GM12878 (cell line): ENCODE measurements at regions not wholly inside any gene's neighbourhood (a gene's known extent, or its start where the extent isn't known, plus 50 kb on each side); places are given as distances from the start of the nearest gene placed in this dataset.

Experiments
- ATAC-seq: fragments of 200-7000 bp; cut with Tn5 transposase; 3 replicates; pipeline ENCODE4 v1.9.1; 2020; ENCODE audit warnings: mild to moderate bottlenecking, moderate library complexity
- BruUV-seq: library from RNA; stranded (reverse); fragments of 400-500 nt; replicated peaks from 2 replicates; lab custom pipeline; 2021; lab: Mats Ljungman, UMichigan
- CTCF ChIA-PET: fragments of 300-600 bp; sonication (Branson Sonifier 250); formaldehyde crosslinking; extraction: SDS; loops from one replicate; lab custom pipeline; 2021; ENCODE audit warnings: inconsistent platforms; lab: Yijun Ruan, JAX
- POLR2A ChIA-PET: fragments of 350-600 bp; formaldehyde crosslinking; extraction: SDS; loops from one replicate; lab custom pipeline; 2021; ENCODE audit warnings: inconsistent platforms; lab: Charles Lee
- RAD21 ChIA-PET: fragments of 300-600 bp; sonication (Branson Sonifier 250); formaldehyde crosslinking; loops from one replicate; lab custom pipeline; 2023; ENCODE audit warnings: antibody characterized with exemption; ENCODE audit not compliant: unreplicated experiment; lab: Charles Lee
- SMC1A ChIA-PET: fragments of 300-600 bp; sonication (Branson Sonifier 250); formaldehyde crosslinking; loops from one replicate; lab custom pipeline; 2023; ENCODE audit not compliant: unreplicated experiment, uncharacterized antibody; lab: Charles Lee
- DNase-seq: peaks from one replicate; pipeline ENCODE4 v3.0.0-alpha.2; 2011; ENCODE audit warnings: low read depth, low spot score
- FAIRE-seq: peaks from 3 replicates; lab custom pipeline; 2011; peaks lifted over from hg19 to GRCh38; lab: Jason Lieb, UNC
- H2AFZ ChIP-seq: 2 replicates; pipeline ENCODE4 v1.6.0; 2011; ENCODE audit warnings: low read depth, low read length, control low read depth; ENCODE audit not compliant: control insufficient read depth
- H3K27ac ChIP-seq: 2 replicates; pipeline ENCODE4 v1.5.1; 2011; ENCODE audit warnings: control low read depth; ENCODE audit not compliant: control insufficient read depth, insufficient read depth
- H3K27me3 ChIP-seq, 2 experiments: replicated peaks in 1 of 2; 2 replicates each; pipeline versions ENCODE4 v1.6.0 to v1.6.1; 2011; ENCODE audit warnings: low read length in 1 of 2; ENCODE audit not compliant: control insufficient read depth in 2 of 2, insufficient read depth in 2 of 2
- H3K36me3 ChIP-seq, 2 experiments: 2 replicates each; pipeline ENCODE4 v1.5.1; 2011; ENCODE audit warnings: low read length in 1 of 2; ENCODE audit not compliant: control insufficient read depth in 2 of 2, insufficient read depth in 2 of 2
- H3K4me1 ChIP-seq: 2 replicates; pipeline ENCODE4 v1.6.1; 2011; ENCODE audit warnings: mild to moderate bottlenecking, low read length, moderate library complexity, mixed read lengths; ENCODE audit not compliant: control insufficient read depth, insufficient read depth
- H3K4me2 ChIP-seq: 2 replicates; pipeline ENCODE4 v1.6.0; 2011; ENCODE audit warnings: control low read depth; ENCODE audit not compliant: control insufficient read depth, insufficient read depth
- H3K4me3 ChIP-seq: fragments of 200-600 bp; sonication (generic); 2 replicates; pipeline ENCODE4 v1.5.1; 2016
- H3K79me2 ChIP-seq: 2 replicates; pipeline ENCODE4 v1.6.0; 2011; ENCODE audit warnings: low read length; ENCODE audit not compliant: control insufficient read depth, insufficient read depth
- H3K9ac ChIP-seq: 2 replicates; pipeline ENCODE4 v1.8.0; 2011; ENCODE audit warnings: low read length, control low read depth, mixed read lengths; ENCODE audit not compliant: control insufficient read depth, insufficient read depth
- H3K9me3 ChIP-seq: replicated peaks from 3 replicates; pipeline ENCODE4 v1.5.1; 2011; ENCODE audit warnings: mild to moderate bottlenecking, low read length; ENCODE audit not compliant: control insufficient read depth, insufficient read depth
- H4K20me1 ChIP-seq: 2 replicates; pipeline ENCODE4 v1.6.0; 2011; ENCODE audit not compliant: control insufficient read depth, insufficient read depth
- MEF2A ChIP-seq: IDR thresholded peaks from 2 replicates; pipeline ENCODE4 v1.6.1; 2011; ENCODE audit warnings: low read depth, mild to moderate bottlenecking, low read length, moderate library complexity; ENCODE audit not compliant: insufficient read depth
- MYB ChIP-seq: fragments of 150-350 bp; IDR thresholded peaks from 2 replicates; pipeline ENCODE4 v1.6.1; 2014; ENCODE audit warnings: mild to moderate bottlenecking, low read depth, low read length, borderline replicate concordance
- NBN ChIP-seq: fragments of 450-650 bp; IDR thresholded peaks from 2 replicates; pipeline ENCODE4 v1.6.1; 2016
- SPI1 ChIP-seq: IDR thresholded peaks from 2 replicates; pipeline ENCODE4 v1.6.1; 2011; ENCODE audit warnings: low read depth, mild to moderate bottlenecking, low read length, moderate library complexity, borderline replicate concordance; ENCODE audit not compliant: insufficient read depth
- ZNF207 ChIP-seq: fragments of 450-650 bp; IDR thresholded peaks from 2 replicates; pipeline ENCODE4 v1.6.1; 2014; ENCODE audit warnings: antibody characterized with exemption, mild to moderate bottlenecking, borderline replicate concordance
- ZNF24 ChIP-seq: fragments of 450-650 bp; IDR thresholded peaks from 2 replicates; pipeline ENCODE4 v1.6.1; 2017; ENCODE audit warnings: antibody characterized with exemption, mild to moderate bottlenecking
- ZNF622 ChIP-seq: fragments of 450-650 bp; IDR thresholded peaks from 2 replicates; pipeline ENCODE4 v1.6.1; 2017; ENCODE audit warnings: mild to moderate bottlenecking, inconsistent platforms
- WGBS: methylation state at CpG from one replicate; pipeline ENCODE4 v1.1.6; 2016; ENCODE audit warnings: low lambda C conversion rate; ENCODE audit not compliant: insufficient replicate concordance, insufficient coverage; ENCODE audit errors: missing lambda C conversion rate; 5-methylcytosine and 5-hydroxymethylcytosine counted together
- in situ Hi-C: fragments of 300-500 bp; cut with MboI; formaldehyde crosslinking; loops from 9 replicates; pipeline ENCODE4 v1.14.3; 2018; ENCODE audit warnings: mixed read lengths
- intact Hi-C: fragments of 100-400 bp; cut with micrococcal nuclease; formaldehyde crosslinking; loops from one replicate; pipeline ENCODE4 v1.14.2; 2022; ENCODE audit not compliant: unreplicated experiment
- TF ChIP-seq, protein P1 (sequence below): fragments of 450-650 bp; formaldehyde crosslinking; IDR thresholded peaks from 2 replicates; pipeline ENCODE4 v1.5.0; 2022; ENCODE audit warnings: mild to moderate bottlenecking, missing genetic modification characterization

- no peak for TF ChIP-seq MEF2A
- TF ChIP-seq NBN: no peak
- no peak for TF ChIP-seq ZNF207
- TF ChIP-seq, all 136 proteins: peak for 0
Measured at GRCh38 chr7:67766906-67767410, 770.3 kb downstream of the TYW1 start (continued).

DNA sequence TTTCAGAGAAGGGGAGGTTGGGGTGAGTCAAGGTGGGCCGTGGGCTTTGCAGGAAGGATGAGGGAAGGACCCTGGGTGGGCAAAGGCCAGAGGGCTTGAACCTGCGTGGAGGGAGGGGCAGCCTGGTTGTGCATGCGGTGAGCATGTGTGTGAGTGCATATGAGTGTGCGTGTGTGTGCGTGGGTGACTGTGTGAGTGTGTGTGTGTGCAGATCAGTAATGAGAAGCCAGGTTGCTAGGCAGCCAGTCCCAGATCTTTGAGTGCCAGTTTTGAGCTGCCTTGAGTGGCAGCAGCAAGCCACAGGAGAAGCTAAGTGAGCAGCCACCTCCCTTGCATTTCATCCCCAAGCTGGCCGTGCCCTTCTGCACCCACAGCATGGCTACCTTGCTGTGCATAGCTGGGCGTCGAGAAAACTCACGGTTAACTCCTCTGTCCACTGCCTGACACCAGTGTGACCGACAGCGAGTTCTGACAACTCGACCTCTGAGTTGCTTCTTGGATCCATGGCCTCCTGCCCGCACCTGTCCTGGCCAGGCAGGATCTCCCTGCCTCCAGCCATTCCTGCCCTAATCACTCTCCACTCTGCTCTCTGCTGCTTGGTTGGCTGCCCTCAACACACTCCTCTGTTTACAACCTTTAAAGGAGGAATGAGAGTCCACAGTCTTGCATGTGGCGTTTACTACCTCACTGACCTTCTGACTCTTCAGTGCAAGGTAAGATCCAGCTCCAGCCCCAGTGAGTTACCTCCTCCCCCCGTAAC is 775.4 kb downstream of the TYW1 start:
- H4K20me1 ChIP-seq: no peaks in the 10 kb centered on the region
- intact Hi-C loops: no loop called here
- no peak for FAIRE-seq
- H3K36me3 ChIP-seq: no peaks in the 10 kb centered on the region
- no peak overlapping the region for H3K9ac ChIP-seq
- RAD21 ChIA-PET: no interaction called here
- H2AFZ ChIP-seq: no peak overlapping the region
- H3K4me1 ChIP-seq: no peaks in the 10 kb centered on the region
- TF ChIP-seq MYB (no peak), SPI1 (no peak), ZNF24 (no peak), ZNF622 (no peak)
- TF ChIP-seq, protein P1, sequence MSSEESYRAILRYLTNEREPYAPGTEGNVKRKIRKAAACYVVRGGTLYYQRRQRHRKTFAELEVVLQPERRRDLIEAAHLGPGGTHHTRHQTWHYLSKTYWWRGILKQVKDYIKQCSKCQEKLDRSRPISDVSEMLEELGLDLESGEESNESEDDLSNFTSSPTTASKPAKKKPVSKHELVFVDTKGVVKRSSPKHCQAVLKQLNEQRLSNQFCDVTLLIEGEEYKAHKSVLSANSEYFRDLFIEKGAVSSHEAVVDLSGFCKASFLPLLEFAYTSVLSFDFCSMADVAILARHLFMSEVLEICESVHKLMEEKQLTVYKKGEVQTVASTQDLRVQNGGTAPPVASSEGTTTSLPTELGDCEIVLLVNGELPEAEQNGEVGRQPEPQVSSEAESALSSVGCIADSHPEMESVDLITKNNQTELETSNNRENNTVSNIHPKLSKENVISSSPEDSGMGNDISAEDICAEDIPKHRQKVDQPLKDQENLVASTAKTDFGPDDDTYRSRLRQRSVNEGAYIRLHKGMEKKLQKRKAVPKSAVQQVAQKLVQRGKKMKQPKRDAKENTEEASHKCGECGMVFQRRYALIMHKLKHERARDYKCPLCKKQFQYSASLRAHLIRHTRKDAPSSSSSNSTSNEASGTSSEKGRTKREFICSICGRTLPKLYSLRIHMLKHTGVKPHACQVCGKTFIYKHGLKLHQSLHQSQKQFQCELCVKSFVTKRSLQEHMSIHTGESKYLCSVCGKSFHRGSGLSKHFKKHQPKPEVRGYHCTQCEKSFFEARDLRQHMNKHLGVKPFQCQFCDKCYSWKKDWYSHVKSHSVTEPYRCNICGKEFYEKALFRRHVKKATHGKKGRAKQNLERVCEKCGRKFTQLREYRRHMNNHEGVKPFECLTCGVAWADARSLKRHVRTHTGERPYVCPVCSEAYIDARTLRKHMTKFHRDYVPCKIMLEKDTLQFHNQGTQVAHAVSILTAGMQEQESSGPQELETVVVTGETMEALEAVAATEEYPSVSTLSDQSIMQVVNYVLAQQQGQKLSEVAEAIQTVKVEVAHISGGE (CRISPR knock-in tag): no peak
- POLR2A ChIA-PET: no interaction called here
- CTCF ChIA-PET: no interaction called here
- H3K79me2 ChIP-seq: no peaks in the 10 kb centered on the region
- H3K27ac ChIP-seq: no peak overlapping the region
- SMC1A ChIA-PET: no interaction called here
- 37% methylated on average over 14 of the region's 15 CpGs for WGBS
- in situ Hi-C loops: no loop called here
- no TSS peak for BruUV-seq
- ATAC-seq: no peak
- no peaks in the 10 kb centered on the region; the same call in 2 of the 3 replicates for H3K9me3 ChIP-seq
- no peak for DNase-seq
- H3K27me3 ChIP-seq: no peaks in the 10 kb centered on the region
- no peak overlapping the region for H3K4me2 ChIP-seq
- H3K4me3 ChIP-seq: no peak overlapping the region
